DOHH2 (cell line): ENCODE measurements at regions not wholly inside any gene's neighbourhood (a gene's known extent, or its start where the extent isn't known, plus 50 kb on each side); places are given as distances from the start of the nearest gene placed in this dataset.

Experiments
- EZH2phosphoT487 ChIP-seq: fragments of 200-600 bp; sonication (generic); IDR thresholded peaks from 2 replicates; pipeline ENCODE4 v1.6.1; 2017; ENCODE audit warnings: borderline replicate concordance, mild to moderate bottlenecking, antibody characterized with exemption, low read length, moderate library complexity, mixed read lengths
- TF ChIP-seq, protein P1 (sequence below): fragments of 200-600 bp; sonication (generic); IDR thresholded peaks from one replicate; pipeline ENCODE4 v1.5.1; 2014; ENCODE audit warnings: antibody characterized with exemption, mild to moderate bottlenecking, low read depth, low read length; ENCODE audit not compliant: poor library complexity, severe bottlenecking

DNA sequence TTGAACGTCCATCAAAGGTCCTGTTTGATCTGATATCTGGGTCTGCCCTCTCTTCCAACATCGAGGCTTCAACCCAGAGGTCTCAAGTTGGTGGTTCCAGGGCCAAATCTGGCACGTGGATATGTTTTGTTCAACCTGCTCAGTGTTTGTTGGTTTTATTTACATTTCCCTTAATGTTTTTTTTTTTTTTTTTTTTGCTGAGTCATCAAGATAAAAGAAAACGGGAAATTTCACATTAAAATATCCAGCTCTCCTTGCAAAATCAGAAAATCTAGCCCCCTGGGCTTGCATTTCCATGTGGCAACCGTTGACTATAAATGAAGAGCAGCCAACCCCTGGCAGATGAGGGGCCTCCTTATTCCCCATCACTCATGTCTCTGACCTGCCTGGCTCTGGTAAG is 765.6 kb upstream of the TBX3 start:
- TF ChIP-seq, protein P1, sequence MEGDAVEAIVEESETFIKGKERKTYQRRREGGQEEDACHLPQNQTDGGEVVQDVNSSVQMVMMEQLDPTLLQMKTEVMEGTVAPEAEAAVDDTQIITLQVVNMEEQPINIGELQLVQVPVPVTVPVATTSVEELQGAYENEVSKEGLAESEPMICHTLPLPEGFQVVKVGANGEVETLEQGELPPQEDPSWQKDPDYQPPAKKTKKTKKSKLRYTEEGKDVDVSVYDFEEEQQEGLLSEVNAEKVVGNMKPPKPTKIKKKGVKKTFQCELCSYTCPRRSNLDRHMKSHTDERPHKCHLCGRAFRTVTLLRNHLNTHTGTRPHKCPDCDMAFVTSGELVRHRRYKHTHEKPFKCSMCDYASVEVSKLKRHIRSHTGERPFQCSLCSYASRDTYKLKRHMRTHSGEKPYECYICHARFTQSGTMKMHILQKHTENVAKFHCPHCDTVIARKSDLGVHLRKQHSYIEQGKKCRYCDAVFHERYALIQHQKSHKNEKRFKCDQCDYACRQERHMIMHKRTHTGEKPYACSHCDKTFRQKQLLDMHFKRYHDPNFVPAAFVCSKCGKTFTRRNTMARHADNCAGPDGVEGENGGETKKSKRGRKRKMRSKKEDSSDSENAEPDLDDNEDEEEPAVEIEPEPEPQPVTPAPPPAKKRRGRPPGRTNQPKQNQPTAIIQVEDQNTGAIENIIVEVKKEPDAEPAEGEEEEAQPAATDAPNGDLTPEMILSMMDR, result no peak
- no peak for TF ChIP-seq EZH2phosphoT487
